ENCODE measurements at regions not wholly inside any gene's neighbourhood (a gene's known extent, or its start where the extent isn't known, plus 50 kb on each side); places are given as distances from the start of the nearest gene placed in this dataset.

- no peak overlapping the region for H3K27ac ChIP-seq (ENCODE audit: low read length)
- H3K4me3 ChIP-seq (ENCODE audit: low read length): no peak overlapping the region
- WGBS (ENCODE audit: insufficient coverage): 97% methylated on average over 5 of the region's 5 CpGs
These were observed 144.5 kb upstream of the PCBD1 start for GRCh38 chr10:71032887-71033286.

DNA sequence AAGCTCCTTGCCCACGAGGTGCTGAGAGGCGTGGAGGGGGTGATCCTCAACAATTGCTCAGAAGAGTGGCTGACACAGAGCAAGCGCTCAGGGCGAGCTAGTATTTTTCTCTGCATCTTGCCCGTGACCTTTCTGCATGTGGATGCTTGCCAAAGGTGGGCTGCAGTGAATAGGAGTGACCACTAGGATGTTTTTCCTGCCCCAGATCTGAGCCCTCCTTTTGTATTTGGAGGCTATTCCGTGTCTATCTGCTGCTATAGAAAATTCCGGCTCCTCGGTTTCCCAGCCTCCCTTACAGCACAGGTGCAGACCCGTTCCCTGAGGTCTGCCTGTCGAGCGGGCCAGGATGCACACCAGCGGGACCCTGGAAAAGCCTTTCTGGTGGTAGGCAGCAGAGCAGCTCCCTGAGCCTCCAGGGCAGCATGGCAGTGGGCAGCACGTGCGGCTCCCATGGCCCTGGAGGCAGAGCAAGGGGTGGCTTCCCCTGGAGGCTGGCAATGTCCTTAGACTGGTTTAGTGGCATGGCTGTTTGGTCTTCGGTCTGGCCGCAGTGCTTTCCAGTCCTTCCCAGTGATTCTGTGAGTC, 145.1 kb upstream of the PCBD1 start:
- no peaks in the 10 kb centered on the region for H3K27me3 ChIP-seq (ENCODE audit: control insufficient read depth, insufficient read depth, low read length)
- DNase-seq: no peak
- H3K4me3 ChIP-seq (ENCODE audit: low read length): no peak overlapping the region
- H3K36me3 ChIP-seq (ENCODE audit: control insufficient read depth, insufficient read depth, low read length): no peaks in the 10 kb centered on the region
- H3K27ac ChIP-seq (ENCODE audit: low read length): no peak overlapping the region
- H3K4me1 ChIP-seq (ENCODE audit: control insufficient read depth, insufficient read depth, low read length): peaks cover 16% of the 10 kb centered on the region
- WGBS (ENCODE audit: insufficient coverage): 81% methylated on average over 15 of the region's 16 CpGs
- H3K9me3 ChIP-seq (replicated peaks; ENCODE audit: control insufficient read depth, low read depth, low read length): no peaks in the 10 kb centered on the region

More at GRCh38 chr10:71032887-71033286, 144.5 kb upstream of the PCBD1 start:
- no peak for DNase-seq
- Histone ChIP-seq H3K36me3 (ENCODE audit: control insufficient read depth, insufficient read depth, low read length) (no peaks in the 10 kb centered on the region), H3K9me3 (replicated peaks; ENCODE audit: control insufficient read depth, low read depth, low read length) (no peaks in the 10 kb centered on the region), H3K4me1 (ENCODE audit: control insufficient read depth, insufficient read depth, low read length) (peaks cover 16% of the 10 kb centered on the region), H3K27me3 (ENCODE audit: control insufficient read depth, insufficient read depth, low read length) (no peaks in the 10 kb centered on the region)

- Histone ChIP-seq H3K4me3 (ENCODE audit: low read length) (no peak overlapping the region), H3K27ac (ENCODE audit: low read length) (no peak overlapping the region), H3K27me3 (ENCODE audit: control insufficient read depth, insufficient read depth, low read length) (peaks cover 4% of the 10 kb centered on the region), H3K36me3 (ENCODE audit: control insufficient read depth, insufficient read depth, low read length) (no peaks in the 10 kb centered on the region), H3K9me3 (replicated peaks; ENCODE audit: control insufficient read depth, low read depth, low read length) (no peaks in the 10 kb centered on the region), H3K4me1 (ENCODE audit: control insufficient read depth, insufficient read depth, low read length) (peaks cover 11% of the 10 kb centered on the region)
- WGBS (ENCODE audit: insufficient coverage): 55% methylated on average over 5 of the region's 6 CpGs
- DNase-seq: no peak
These were observed 147.3 kb upstream of the PCBD1 start for GRCh38 chr10:71035511-71036296.

GRCh38 chr10:71036297-71036966, 148.1 kb upstream of the PCBD1 start:
- DNase-seq: no peak
- H3K9me3 ChIP-seq (replicated peaks; ENCODE audit: control insufficient read depth, low read depth, low read length): no peaks in the 10 kb centered on the region
- H3K36me3 ChIP-seq (ENCODE audit: control insufficient read depth, insufficient read depth, low read length): no peaks in the 10 kb centered on the region
- no peak overlapping the region for H3K27ac ChIP-seq (ENCODE audit: low read length)
- H3K4me3 ChIP-seq (ENCODE audit: low read length): no peak overlapping the region
- H3K4me1 ChIP-seq (ENCODE audit: control insufficient read depth, insufficient read depth, low read length): peaks cover 11% of the 10 kb centered on the region
- WGBS (ENCODE audit: insufficient coverage): 57% methylated on average over 3 of the region's 8 CpGs
- peaks cover 4% of the 10 kb centered on the region for H3K27me3 ChIP-seq (ENCODE audit: control insufficient read depth, insufficient read depth, low read length)

DNA sequence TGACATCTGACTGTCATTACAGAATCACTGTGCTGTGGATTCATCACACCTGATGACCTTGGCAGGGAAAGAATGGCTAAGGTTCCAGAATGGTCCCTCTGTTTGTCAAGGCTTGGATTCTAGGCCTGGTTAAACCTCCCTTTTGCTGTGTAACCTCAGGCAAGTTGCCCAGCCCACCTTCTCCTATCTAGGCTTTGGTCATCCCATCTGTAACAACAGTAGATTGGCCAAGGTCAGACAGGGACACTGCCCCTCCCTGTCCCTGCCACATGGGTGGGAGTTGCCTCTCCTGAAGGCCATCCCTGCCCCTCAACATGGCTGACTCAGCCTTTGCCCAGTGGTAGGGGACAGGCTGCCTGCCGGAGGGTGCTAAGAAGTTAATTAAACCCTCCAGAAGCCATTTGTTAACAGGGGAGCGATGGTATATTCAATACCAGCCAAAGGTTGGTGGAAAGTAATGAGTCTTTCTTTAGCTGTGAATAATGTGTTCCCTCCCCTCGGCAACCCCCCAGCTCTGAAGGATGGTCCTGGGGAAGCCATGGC, 149.8 kb upstream of the PCBD1 start:
- no peaks in the 10 kb centered on the region for H3K9me3 ChIP-seq (replicated peaks; ENCODE audit: control insufficient read depth, low read depth, low read length)
- WGBS (ENCODE audit: insufficient coverage): no CpG with 5 or more reads among the region's 3 CpGs
- DNase-seq: no peak
- H3K27ac ChIP-seq (ENCODE audit: low read length): no peak overlapping the region
- H3K36me3 ChIP-seq (ENCODE audit: control insufficient read depth, insufficient read depth, low read length): no peaks in the 10 kb centered on the region
- H3K4me1 ChIP-seq (ENCODE audit: control insufficient read depth, insufficient read depth, low read length): no peaks in the 10 kb centered on the region
- peaks cover 14% of the 10 kb centered on the region for H3K27me3 ChIP-seq (ENCODE audit: control insufficient read depth, insufficient read depth, low read length)
- H3K4me3 ChIP-seq (ENCODE audit: low read length): no peak overlapping the region

DNA sequence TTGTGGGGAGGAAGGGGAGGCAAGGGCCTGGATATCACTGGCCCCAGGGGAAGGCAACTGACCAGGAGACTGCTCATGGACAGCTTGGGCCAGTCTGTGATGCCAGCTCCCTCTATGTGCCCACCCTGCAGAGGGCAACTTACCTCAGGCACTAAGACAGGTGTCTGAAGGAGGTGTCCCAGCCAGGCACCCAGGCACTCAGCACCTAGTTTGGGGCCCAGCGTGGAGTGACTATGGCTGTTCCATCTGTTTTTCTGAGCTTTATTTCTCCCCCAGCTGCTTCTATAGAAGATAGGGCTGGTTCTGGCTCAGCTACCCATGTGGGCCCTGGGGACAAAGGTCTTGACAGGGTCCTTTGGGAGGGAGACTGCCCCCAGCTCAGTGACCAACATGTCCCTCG, 150.6 kb upstream of the PCBD1 start:
- no peaks in the 10 kb centered on the region for H3K9me3 ChIP-seq (replicated peaks; ENCODE audit: control insufficient read depth, low read depth, low read length)
- H3K27me3 ChIP-seq (ENCODE audit: control insufficient read depth, insufficient read depth, low read length): peaks cover 14% of the 10 kb centered on the region
- H3K36me3 ChIP-seq (ENCODE audit: control insufficient read depth, insufficient read depth, low read length): no peaks in the 10 kb centered on the region
- H3K4me3 ChIP-seq (ENCODE audit: low read length): no peak overlapping the region
- H3K27ac ChIP-seq (ENCODE audit: low read length): no peak overlapping the region
- DNase-seq: no peak
- H3K4me1 ChIP-seq (ENCODE audit: control insufficient read depth, insufficient read depth, low read length): no peaks in the 10 kb centered on the region
- WGBS (ENCODE audit: insufficient coverage): 88% methylated on average over 1 of the region's 2 CpGs

DNA sequence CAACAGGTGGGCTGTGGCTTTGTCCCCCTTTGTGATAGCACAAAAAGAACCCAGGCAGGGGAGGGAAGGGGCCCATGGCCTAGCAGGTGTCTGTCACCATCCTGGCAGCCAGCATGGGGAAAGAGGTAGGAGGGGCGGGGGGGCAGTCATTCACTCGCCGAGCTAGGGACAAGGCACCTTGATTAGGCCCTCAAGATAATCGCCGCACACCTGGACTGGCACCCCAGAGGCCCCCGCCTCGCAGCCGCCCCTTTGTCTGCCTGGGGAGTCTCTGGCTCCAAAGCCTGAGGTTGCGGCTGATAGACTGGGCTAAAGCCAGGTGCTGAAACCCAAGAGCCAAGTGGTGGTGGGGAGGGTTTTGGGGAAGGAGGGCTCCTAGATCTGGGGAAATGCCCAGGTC, 151.2 kb upstream of the PCBD1 start:
- Histone ChIP-seq H3K4me3 (ENCODE audit: low read length) (no peak overlapping the region), H3K4me1 (ENCODE audit: control insufficient read depth, insufficient read depth, low read length) (no peaks in the 10 kb centered on the region), H3K9me3 (replicated peaks; ENCODE audit: control insufficient read depth, low read depth, low read length) (no peaks in the 10 kb centered on the region), H3K36me3 (ENCODE audit: control insufficient read depth, insufficient read depth, low read length) (no peaks in the 10 kb centered on the region), H3K27me3 (ENCODE audit: control insufficient read depth, insufficient read depth, low read length) (peaks cover 14% of the 10 kb centered on the region), H3K27ac (ENCODE audit: low read length) (no peak overlapping the region)
- DNase-seq: no peak
- 65% methylated on average over 7 of the region's 9 CpGs for WGBS (ENCODE audit: insufficient coverage)

DNA sequence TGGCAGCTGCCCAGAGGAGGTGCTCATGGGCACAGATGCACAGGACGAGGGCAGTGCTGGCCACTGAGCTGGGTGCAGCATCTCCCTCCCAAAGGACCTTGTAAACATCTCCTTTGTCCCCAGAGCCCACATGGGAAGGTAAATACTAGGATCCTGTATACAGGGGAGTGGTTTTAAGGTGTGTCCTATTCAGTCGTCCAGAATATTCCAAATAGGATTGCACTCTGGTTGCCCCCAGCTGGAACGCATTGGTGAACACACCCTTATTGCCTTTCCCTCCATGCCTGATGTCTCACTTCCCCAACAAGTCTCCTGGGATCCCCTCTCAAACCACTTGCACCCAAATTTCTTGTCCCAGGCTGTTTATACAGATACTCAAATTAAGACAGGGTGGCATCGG, 152.0 kb upstream of the PCBD1 start:
- whole genome bisulfite sequencing (ENCODE audit: insufficient coverage): 50% methylated on average over 1 of the region's 4 CpGs
- no peak overlapping the region for H3K27ac ChIP-seq (ENCODE audit: low read length)

GRCh38 chr10:71040846-71041605, 152.7 kb upstream of the PCBD1 start:
- no peak for DNase-seq
- Histone ChIP-seq H3K4me3 (ENCODE audit: low read length) (no peak overlapping the region), H3K4me1 (ENCODE audit: control insufficient read depth, insufficient read depth, low read length) (peaks cover 6% of the 10 kb centered on the region), H3K27ac (ENCODE audit: low read length) (no peak overlapping the region), H3K9me3 (replicated peaks; ENCODE audit: control insufficient read depth, low read depth, low read length) (no peaks in the 10 kb centered on the region), H3K36me3 (ENCODE audit: control insufficient read depth, insufficient read depth, low read length) (no peaks in the 10 kb centered on the region), H3K27me3 (ENCODE audit: control insufficient read depth, insufficient read depth, low read length) (peaks cover 14% of the 10 kb centered on the region)
- WGBS (ENCODE audit: insufficient coverage): 58% methylated on average over 8 of the region's 20 CpGs

More for the DNA sequence above, 152.0 kb upstream of the PCBD1 start:
- Histone ChIP-seq H3K27me3 (ENCODE audit: control insufficient read depth, insufficient read depth, low read length) (peaks cover 14% of the 10 kb centered on the region), H3K9me3 (replicated peaks; ENCODE audit: control insufficient read depth, low read depth, low read length) (no peaks in the 10 kb centered on the region), H3K4me1 (ENCODE audit: control insufficient read depth, insufficient read depth, low read length) (peaks cover 2% of the 10 kb centered on the region), H3K4me3 (ENCODE audit: low read length) (no peak overlapping the region), H3K36me3 (ENCODE audit: control insufficient read depth, insufficient read depth, low read length) (no peaks in the 10 kb centered on the region)
- no peak for DNase-seq
